Right renal pelvis (tissue), 4 donors: ENCODE measurements at regions not wholly inside any gene's neighbourhood (a gene's known extent, or its start where the extent isn't known, plus 50 kb on each side); places are given as distances from the start of the nearest gene placed in this dataset.

Experiments
- DNase-seq, 4 donors: peaks; one replicate each; pipeline ENCODE4 v3.0.0-alpha.2; 2013; ENCODE audit warnings: low read depth in 4 of 4, low spot score in 3 of 4, missing footprints in 1 of 4

- DNase-seq: no peak
Measured at GRCh38 chr2:155357172-155357571, 658.7 kb downstream of the KCNJ3 start.

GRCh38 chr2:155356250-155356649 is 657.8 kb downstream of the KCNJ3 start:
- no peak for DNase-seq

GRCh38 chr2:155350783-155351580 is 652.5 kb downstream of the KCNJ3 start:
- no peak for DNase-seq

- no peak for DNase-seq
Measured at GRCh38 chr2:155332016-155332415, 633.5 kb downstream of the KCNJ3 start.

GRCh38 chr2:155320236-155320635 is 621.7 kb downstream of the KCNJ3 start:
- DNase-seq: no peak

GRCh38 chr2:155318710-155319109 is 620.2 kb downstream of the KCNJ3 start:
- DNase-seq: no peak

GRCh38 chr2:155315768-155316167 is 617.3 kb downstream of the KCNJ3 start:
- no peak for DNase-seq

- DNase-seq: peak in 3 of 4 donors; percentile 2 to 16 (median 7)
Measured at GRCh38 chr2:155310589-155310988, 612.1 kb downstream of the KCNJ3 start.

- DNase-seq: no peak
Measured at GRCh38 chr2:155309483-155309882, 611.0 kb downstream of the KCNJ3 start.

GRCh38 chr2:155308367-155309009 is 610.0 kb downstream of the KCNJ3 start:
- DNase-seq: no peak

GRCh38 chr2:155301221-155301620 is 602.7 kb downstream of the KCNJ3 start:
- DNase-seq: no peak

- DNase-seq: no peak
Measured at GRCh38 chr2:155298001-155298400, 599.5 kb downstream of the KCNJ3 start.

- no peak for DNase-seq
Measured at GRCh38 chr2:155294358-155294757, 595.9 kb downstream of the KCNJ3 start.

- no peak for DNase-seq
Measured at GRCh38 chr2:155281907-155282306, 583.4 kb downstream of the KCNJ3 start.

- DNase-seq: no peak
Measured at GRCh38 chr2:155273323-155273722, 574.8 kb downstream of the KCNJ3 start.

GRCh38 chr2:155266583-155266982 is 568.1 kb downstream of the KCNJ3 start:
- no peak for DNase-seq

- no peak for DNase-seq
Measured at GRCh38 chr2:155266109-155266508, 567.6 kb downstream of the KCNJ3 start.

GRCh38 chr2:155256803-155257202 is 558.3 kb downstream of the KCNJ3 start:
- no peak for DNase-seq

GRCh38 chr2:155250800-155251199 is 552.3 kb downstream of the KCNJ3 start:
- DNase-seq: no peak

- DNase-seq: no peak
Measured at GRCh38 chr2:155240176-155240575, 541.7 kb downstream of the KCNJ3 start.

- DNase-seq: no peak
Measured at GRCh38 chr2:155235710-155236109, 537.2 kb downstream of the KCNJ3 start.

GRCh38 chr2:155223781-155224406 is 525.4 kb downstream of the KCNJ3 start:
- DNase-seq: no peak
